ENCODE measurements at regions not wholly inside any gene's neighbourhood (a gene's known extent, or its start where the extent isn't known, plus 50 kb on each side); places are given as distances from the start of the nearest gene placed in this dataset.

DNA sequence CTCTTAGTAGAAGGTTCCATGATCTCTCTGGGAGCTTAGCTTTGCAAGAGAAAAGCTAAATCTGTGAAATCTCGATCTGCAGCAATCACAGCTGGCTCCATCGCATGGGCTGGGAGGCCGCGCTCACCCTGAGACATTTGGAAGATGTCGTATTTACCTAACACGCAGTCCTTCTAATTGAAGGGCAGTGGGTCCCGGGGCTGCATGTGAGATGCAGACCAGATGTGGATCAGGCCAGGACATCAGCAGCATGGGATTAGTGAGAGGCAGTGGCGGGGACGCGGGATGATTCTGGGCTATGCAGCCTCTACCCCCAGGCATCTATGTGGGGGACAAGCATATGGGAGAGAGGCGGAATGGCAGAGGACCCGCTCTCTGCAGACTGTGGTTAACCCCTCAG is 312.4 kb upstream of the RTL1 start:
- DNase-seq (ENCODE audit: low spot score) = no peak

DNA sequence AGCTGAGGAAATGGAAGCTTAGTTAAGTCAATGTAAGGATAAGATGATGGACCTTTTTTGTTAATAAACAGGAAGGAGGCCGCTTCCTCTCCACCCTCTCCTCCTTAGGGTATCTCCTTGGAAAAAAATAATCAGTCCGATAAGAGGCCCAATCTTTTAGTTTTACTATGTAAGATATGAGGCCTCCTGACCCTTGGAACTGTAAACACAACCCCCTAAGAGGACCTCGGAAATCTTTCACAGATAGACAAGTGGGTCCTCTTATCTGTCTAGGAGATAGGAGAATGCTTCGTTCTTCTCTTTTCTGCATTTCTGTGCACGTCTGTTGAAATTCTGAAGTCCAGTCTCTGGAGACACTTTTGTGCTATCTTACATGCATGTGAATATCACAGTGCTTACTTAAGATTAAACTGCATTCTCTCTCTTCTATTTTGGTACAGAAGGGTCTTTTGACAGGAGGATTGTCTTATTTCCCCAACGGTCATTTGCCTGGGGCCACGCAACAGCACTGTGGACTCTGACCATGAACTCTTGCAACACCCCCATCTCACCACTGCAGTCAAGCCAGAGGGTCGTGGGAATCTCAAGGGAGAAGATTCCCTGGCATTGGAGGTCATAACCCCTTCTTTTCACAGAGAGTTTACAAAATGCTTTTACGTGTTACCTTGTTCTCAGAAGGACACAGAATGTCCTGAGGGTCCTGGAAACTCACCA is 313.0 kb upstream of the RTL1 start:
- no peak for DNase-seq (ENCODE audit: low spot score)

DNA sequence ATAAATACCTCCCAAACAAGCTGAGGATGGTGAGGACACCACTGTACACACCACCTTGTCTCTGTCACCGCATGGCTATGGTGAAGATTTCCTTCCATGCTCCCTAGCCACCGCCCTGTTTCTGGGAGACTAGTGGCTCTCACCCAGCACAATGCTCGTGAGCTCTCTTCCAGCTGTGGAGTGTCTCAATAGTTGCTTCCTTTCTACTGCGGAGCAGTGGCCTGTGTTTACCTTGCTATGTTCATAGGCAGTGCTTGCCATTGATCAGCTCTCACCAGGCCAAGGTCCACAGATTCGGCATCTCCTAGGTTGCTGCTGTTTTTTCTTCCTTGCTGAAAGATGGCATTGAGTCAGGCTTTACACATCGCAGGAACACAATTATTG is 313.6 kb upstream of the RTL1 start:
- DNase-seq (ENCODE audit: low spot score) = no peak

DNA sequence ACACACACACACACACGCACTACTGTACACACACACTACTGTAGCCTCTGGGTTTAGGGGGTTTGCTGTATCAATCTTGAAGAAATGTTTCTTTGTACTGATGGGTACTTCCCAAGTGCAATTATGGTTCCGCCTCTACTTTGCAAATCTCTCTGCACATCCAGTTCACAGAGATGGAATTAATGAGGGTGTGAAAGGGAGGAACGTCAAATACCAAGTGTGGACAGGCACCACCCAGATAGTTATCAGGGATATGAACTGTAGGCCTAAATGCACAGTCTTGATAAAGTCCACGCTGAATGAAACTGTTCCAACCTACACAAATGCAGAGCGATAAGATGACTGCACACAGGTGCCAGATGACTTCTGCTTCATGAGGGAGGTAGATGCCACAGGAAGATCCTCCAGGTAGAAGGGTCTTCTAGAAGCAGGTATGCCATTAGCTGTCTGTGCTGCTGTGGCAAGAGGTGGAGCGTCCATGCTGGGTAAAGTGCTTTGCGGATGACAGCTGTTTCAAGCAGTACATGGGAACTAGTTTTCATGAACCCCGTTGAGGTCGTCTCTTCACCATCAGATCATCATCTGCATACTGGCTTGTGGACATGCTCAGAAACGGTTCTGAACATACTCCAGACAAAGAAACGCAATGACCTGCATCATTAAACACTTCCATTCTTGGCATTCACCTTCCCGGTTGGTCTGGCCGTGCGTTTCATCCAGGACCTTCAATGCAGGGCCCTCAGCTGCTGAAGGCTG is 314.3 kb upstream of the RTL1 start:
- no peak for DNase-seq (ENCODE audit: low spot score)

DNA sequence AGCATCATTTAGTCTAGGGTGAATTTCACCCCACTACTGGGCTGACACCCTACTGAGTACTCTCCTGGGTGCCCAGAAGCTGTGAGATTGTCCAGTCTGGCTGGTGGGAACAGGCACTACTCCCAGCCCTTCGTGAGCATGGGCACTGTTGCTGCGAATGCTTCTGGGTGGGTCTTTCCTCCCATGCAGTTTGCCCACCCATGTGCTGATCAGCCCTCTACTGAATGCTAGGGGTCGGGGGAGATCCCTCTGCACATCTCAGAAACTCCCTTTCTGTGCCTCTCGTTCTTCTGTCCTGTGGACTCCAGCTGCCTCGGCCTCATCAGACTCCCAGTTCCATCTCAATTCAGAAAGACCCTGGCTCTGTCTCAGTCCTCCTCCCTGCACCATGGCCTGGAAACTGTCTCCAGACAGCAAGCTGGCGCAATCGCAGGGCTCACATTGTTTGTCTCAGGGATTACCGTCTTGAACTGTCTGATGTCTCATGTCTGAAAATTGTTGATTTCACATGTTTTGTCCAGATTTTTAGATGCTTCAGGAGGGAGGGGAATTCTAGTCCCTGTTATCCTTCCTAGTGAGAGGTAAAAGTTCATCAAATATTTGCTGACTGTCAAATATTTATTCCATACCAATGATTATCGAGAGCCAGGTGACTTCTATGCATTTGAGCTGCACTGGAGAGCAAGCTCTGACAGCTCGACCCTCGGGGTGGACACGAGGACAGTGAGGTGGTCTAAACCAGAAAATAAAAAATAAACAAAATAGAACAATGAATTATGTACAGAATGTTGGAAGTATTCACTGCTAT is 316.6 kb upstream of the RTL1 start:
- no peak for DNase-seq (ENCODE audit: low spot score)

DNA sequence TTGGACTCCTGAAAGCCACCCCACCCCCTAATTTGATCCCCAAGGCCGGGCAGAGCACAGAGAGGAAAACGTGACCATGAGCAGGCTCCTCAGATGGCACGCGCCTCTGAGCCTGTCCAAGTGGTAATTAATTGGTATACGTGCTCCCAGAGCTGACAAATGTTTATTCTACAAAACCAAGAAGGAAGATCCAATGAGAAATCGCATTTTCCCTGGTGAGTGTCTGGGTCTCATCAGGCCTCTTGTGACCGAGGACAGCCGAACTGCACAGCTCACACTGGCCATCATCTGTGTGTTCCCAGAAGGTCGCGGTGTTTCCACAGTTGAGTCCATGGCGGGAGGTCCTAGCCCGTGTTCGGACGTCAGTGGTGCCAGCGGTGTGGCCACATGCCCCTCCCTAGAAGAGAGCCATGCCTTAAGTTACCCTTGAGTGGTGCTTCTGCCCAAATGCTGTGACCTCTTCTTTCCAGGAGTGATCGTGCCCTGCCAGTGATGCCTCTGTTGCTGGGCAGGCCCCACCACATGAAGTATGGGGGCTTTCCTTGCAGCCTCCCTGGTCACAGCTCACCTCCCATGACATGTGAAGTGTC is 317.5 kb upstream of the RTL1 start:
- no peak for DNase-seq (ENCODE audit: low spot score)

DNA sequence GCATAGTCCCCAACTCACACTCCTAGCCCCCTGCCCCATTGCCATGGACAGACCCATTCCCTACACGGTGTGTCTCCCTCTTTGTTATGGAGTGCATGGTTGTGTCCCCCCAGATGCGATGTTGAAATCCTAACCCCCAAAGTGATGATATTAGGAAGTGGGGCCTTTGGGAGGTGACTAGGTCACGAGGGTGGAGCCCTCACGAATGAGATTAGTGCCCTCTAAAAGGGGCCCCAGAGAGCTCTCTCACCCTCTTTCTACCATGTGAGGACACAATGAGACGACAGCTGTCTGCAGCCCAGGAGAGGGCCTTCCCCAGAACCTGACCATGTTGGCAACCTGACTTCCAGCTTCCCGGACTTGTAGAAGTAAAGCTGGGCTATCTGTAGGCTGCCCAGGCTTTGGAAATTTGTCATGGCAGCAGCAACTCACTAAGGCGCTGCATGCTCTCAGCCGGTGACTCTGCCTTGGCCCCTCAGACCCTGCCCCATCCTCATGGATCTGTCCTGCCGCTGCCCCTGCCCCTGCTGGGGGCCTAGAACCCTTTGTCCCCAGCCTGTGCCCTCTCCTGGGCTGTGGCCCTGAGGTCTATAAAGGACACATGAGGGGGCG is 318.1 kb upstream of the RTL1 start:
- no peak for DNase-seq (ENCODE audit: low spot score)

DNA sequence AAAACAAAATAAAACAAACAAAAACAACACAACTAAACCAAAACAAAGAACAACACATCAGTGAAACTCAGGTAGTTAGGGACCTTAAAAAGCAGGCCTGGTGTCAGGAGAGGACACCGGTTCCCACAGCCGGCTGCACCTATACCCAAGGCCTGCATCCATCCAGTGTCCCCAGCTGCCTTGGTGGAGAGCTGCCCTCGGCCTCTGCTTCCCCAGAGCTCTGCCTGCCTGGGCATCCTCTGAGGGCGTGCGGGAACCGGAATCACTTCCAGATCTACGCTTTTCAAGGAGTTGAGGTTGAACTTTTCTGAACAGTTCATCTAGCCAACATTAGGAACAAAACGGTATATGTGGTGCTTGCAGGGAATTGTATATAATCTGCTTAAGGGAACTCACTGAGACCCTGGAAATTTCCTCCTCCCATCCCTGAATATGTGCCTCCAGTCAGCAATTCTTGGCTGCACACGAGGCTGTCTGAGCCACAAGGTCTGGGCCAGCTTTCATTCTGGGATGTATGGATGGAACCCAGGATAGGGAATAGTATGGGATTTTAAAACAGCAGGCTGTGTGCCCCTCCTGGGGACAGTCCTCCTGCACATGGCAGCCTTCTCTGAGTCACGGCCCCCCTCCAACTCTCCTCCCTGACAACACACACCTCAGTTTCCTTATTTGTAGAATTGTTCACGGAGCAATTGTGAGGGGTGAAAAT is 319.0 kb upstream of the RTL1 start:
- DNase-seq (ENCODE audit: low spot score) = no peak

DNA sequence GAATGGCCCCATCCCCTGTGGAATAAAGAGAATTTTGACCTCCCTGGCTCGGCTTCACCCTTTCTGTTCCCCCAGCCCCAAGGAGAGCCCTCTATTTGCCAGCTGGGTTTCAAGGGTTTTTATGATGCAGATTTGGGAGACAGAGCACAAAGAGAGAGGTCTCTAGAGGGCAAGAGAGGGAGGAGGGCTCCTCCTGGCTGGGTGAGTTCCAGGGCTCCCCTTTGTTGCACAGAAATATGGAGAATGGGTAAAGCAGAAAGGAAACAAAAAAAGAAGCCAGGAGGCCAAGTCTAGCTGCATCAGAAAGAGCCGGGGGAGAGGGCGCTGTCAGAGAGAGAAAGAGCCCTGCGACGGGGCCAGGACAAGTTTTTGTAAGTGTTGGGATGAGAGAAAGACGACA is 319.6 kb upstream of the RTL1 start:
- DNase-seq (ENCODE audit: low spot score) = no peak

DNA sequence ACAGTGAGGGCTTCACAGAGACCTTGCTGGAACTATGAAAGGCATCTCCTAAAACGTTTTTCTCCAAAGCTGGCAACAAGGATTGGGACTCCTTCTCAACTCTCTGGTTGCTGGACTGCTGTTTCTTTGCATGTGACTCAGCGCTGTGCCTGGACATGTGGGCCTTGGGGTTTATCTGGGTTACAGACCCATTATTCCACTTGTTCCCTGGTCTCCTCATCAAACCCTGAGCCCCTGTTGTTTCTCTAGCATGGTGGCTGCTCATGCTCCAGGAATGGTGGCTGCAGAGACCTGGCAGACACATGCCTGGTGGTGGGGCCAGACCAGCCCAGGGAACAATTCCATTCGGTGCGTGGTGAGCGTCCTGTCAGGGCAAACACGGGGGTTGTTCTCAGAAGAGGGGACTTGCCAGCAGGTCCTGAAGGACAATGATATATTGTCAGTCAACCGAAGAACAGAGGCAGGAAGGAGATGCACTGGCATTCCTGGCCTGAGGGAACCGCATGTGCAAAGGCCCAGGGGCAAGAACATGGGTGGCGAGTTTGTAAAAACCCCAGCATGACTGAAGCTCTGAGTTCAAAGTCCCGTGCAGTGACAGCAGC is 320.1 kb upstream of the RTL1 start:
- DNase-seq (ENCODE audit: low spot score) = no peak

DNA sequence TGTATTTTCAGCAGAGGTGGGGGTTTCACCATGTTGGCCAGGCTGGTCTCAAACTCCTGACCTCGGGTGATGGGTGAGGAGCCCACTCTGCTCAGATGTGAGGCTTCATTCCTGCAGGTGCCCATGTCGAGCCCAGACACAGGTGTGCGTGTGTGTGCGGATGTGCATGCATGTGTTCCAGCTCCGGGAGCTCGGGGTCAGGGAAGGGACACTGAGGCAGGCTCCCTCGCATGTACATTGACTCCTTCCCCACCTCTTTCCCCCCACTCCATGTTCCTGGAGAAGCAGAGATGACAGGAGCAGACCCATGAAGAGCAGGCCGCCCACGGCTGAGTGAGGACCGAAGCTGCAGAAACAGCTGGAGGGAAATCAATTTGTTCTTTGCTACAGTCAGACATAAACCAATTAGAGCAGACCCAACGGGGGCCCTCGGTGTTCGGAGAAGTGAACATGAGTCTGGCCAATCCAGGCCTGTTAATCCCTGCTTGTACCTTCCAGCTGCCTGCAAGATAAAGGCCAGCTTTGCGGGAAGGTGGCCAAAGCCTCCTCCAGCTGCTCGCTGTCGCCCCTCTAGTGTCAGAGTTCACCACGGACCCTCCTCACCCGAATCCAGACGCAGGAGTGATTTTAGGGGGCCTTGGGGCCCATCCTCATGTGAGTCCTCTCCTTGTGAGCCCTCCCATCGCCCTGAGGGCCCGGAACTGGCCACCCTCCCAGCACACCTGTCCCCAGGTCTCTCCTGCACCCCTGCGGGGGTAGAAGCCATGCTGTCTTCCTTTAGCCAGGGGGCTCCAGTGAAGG is 321.0 kb upstream of the RTL1 start:
- no peak for DNase-seq (ENCODE audit: low spot score)

DNA sequence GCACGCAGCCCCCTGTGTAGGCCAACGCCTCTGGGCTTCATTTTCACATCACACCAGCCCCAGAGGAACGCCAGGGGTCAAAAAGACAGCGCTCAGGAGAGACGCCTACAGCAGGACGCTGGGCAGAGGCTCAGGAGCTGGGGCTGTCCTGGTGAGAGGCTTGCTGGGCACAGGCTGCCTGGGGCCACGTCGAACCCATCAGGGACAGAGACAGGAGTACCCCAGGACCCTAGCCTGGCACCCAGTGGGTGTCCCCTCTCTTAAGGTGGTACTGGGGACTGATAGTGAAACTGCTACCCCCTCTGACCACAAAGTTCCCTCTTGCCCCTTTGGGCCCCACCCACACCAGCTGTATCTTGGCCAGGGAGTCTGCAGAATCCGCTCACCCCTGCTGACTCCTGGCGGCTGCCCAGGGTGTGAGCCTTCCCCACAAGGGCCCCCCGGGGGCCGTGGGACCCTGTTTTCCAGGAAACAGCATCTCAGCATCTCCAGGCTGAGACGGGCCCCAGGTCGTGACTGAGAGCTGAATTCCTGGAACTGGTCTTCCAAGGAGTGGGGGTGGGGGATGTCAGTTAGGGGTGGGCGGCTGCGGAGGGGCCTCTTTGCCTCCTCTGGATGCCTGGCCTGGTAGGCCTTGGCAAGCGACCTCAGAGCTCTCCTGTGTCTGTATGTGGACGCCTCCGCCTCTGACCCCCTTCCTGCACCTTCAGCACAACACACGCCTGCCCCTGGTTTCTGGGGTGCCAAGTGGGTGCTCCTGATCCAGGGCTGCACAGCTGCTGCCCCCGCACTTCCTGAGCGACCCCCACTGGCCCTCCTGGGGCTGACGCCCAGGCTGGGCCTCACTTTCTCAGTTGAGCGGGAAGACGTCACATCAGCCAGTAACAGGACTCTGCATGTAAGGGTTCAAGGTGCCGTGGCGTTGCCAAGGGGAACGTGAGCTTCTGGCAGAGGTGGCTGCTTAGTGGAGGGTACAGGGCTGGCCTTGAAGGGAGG is 321.9 kb upstream of the RTL1 start:
- no peak for DNase-seq (ENCODE audit: low spot score)

DNA sequence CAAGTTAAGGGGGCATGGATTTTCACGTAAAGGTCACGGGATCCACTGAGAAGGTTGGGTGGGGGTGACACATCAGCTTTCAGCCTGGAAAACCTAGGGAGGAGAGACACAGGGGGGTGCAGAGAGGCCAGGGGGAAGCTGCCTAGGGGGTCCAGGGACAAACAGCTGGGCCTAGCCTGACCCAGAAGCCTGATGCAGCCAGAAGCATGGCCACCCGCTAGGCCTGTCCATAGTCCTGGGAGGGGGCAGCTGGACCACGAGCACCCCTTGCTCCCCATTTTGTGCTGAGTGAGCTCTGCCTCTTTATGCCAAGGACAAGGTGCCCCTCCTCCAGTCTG is 322.7 kb upstream of the RTL1 start:
- DNase-seq (ENCODE audit: low spot score) = no peak

DNA sequence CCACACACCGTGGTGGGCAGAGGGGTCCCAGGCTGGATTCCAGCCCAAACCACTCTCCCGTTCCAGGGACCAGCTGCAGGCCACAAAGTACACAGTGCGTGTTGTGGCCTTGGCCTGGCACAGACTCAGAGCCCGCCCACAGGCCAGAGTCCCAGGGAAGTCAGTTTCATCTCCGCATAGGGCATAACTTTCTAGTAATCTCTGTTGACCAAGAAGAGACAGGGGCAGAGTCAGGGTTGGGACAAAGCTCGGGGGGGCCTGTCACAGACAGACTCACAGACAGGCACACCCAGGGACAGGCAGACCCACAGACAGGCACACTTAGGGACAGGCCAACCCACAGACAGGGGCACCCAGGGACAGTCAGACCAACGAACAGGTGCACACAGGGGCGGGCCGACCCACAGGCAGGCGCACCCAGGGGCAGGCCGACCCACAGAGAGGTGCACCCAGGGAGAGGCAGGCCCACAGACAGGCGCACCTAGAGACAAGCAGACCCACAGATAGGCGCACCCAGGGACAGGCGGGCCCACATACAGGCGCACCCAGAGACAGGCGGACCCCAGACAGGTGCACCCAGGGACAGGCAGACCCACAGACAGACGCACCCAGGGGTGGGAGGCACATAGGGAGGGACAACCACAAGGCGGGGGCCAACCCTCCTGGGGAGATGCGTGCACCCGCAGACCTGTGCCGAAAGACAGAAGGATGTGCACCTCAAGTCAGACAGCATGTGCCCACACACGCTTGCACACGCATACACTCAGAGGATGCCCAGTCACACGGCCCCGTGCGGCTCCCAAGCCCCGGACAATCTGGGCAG is 323.3 kb upstream of the RTL1 start:
- no peak for DNase-seq (ENCODE audit: low spot score)

DNA sequence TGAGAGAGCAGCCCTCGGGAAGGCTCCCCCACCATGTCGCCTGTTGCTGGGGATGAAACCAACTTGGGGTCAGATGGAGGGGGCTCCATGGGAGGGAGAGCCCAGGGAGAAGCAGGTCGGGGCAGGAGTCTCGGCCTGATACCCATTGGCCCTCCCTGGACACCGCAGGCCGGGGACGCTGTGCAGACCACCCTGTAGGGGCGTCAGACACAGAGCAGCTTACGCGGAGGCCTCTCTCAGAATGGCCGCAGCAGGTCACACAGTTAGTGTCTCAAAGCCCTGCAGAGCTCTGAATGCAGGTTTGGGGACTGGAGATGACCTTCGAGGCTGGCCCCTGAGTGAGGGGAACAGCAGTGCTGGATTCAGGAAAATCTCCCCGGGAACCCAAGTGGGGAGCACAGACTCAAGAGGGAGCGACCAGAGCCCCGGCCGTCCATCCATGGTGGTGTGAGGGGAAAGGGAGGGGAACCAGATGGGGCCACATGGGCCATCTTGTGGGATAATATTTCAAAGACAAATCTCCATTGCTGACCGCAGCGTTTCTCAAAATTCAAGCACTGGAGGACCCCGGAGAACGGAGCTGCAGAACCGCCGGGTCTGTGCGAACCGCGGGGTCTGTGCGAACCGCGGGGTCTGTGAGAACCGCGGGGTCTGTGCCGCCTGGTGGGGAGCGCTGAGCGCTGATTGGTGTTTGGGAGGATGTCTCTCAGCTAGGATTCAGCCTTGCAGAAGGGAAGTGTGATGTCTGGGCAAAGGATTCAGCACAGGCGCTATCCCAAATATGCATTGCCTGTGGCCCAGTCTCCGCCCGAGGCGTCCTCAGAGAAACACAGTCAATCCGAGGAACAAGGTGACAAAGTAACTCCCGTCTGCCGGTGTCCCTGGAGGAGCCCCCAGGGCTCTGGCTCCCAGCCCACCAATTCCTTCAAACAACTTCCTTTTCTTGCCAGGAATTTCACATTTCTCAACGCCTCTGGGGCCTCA is 324.4 kb upstream of the RTL1 start:
- DNase-seq (ENCODE audit: low spot score) = no peak

DNA sequence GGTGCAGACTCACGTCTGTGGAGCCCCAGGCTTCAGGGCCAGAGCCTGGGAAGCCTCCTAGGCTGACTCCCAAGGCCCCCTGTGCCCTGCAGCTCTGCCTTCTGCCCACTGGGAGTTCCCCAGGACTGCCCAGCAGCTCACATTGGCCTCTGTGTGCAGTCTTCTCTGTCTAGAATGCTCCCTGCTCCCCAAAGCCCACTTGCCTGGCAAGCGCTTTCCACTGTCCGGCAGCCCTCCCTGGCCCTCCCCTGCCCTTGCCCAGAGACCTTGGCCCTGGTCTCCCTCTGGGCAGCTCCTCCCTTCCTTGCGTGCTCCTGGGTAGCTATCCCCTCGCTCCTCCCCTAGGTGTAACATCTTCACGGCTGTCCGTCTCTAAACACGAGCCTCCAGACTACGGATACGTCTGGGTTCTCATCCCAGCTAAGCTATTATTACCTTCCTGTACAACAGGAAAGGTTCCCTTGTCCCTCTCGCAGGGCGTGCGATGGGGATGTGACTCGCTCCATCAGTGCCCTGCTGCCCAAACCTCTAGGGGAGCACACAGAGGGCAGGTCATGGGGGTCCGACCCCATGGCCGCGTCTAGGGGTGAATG is 325.5 kb upstream of the RTL1 start:
- no peak for DNase-seq (ENCODE audit: low spot score)

All from H4 (cell line).